ENCODE measurements at regions not wholly inside any gene's neighbourhood (a gene's known extent, or its start where the extent isn't known, plus 50 kb on each side); places are given as distances from the start of the nearest gene placed in this dataset.
"Not testable (repeated sequence)": the region's sequence is repeated elsewhere in the genome, so short reads cannot be mapped to it uniquely, and the experiment has no call there.

DNA sequence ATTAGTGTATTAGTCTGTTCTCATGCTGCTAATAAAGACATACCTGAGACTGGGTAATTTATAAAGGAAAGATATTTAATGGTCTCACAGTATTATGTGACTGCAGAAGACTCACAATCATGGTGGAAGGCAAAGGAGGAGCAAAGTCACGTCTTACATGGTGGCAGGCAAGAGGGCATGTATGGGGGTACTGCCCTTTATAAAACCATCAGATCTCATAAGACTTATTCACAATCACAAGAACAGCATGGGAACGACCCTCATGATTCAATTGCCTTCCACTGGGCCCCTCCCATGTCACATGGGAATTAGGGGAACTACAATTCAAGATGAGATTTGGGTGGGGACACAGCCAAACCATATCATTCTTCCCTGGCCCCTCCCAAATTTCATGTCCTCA lies 52.7 kb upstream of the ST3GAL5 start:
- DNase-seq (ENCODE audit: low spot score) = not testable (repeated sequence)

DNA sequence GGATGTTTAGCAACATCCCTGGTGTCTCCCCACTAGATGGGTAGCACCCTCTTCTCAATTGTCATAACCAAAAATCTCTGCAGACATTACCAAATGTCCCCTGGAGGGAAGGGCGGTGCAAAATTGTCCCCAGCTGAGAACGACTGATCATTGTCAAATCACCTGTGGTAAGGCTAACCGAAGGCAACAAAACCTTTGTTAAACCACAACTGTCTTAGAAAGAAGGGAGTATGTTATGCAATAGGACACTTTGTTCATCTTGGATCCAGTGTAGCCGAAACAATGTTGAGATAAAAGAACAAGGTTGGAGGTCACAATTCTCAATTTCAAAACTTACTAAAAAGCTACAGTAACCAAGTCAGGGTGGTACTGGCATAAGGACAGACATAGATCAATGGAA lies 50.3 kb upstream of the ST3GAL5 start:
- no peak for DNase-seq (ENCODE audit: low spot score)

Data from cerebellar cortex (tissue), 1 donor.